ENCODE measurements at regions not wholly inside any gene's neighbourhood (a gene's known extent, or its start where the extent isn't known, plus 50 kb on each side); places are given as distances from the start of the nearest gene placed in this dataset.

DNA sequence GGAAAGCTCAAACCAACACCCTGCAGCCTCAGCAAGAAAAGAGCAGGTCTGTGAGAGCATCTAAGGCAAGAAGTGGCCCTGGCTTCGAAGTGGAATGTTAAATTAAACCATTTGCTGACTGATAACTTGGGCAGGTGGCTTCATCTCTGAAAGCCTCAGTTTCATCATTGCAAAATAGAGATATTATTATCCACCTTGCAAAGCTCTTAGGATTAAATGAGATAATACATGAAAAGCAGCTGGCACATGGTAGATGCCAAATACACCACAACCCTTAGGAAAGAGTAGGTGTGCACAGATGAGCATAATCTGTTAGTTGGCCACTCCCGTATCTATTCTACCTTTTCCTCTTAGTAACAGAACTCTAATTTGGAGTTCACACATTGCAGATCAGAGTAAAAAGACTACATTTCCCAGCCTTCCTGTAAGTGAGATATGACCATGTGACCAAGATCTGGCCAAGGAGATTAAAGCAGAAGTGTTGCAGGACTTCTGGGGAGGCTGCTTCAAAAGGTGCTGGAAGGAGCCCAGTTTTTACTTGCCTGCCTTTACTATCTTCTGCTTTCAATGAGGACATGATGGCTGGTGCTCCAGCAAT lies 288.7 kb downstream of the SOX9 start:
- no peak for DNase-seq (ENCODE audit: low read depth)

- no peak for DNase-seq (ENCODE audit: low read depth)
Measured at GRCh38 chr17:72411124-72411563, 290.3 kb downstream of the SOX9 start.

DNA sequence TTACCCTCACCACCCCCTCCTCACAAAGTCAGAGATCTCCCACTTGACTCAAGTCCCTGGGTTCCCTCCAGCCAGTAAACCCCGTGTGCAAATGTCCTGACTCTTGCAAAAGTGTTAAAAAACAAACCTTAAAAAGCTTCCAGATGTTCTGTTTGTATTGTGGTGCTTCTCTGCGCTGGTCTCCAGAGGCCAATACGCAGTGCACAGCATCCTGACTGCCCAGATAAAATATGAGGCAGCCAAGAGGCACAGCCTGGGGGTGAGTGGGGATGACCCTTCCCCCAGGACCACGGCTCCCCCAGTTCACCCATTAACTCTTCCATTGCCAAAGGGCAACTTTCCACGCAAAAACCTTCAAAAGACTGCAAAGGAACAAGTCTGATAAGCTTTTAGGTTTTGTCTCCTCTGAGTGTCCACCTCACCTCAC lies 291.8 kb downstream of the SOX9 start:
- no peak for DNase-seq (ENCODE audit: low read depth)

DNA sequence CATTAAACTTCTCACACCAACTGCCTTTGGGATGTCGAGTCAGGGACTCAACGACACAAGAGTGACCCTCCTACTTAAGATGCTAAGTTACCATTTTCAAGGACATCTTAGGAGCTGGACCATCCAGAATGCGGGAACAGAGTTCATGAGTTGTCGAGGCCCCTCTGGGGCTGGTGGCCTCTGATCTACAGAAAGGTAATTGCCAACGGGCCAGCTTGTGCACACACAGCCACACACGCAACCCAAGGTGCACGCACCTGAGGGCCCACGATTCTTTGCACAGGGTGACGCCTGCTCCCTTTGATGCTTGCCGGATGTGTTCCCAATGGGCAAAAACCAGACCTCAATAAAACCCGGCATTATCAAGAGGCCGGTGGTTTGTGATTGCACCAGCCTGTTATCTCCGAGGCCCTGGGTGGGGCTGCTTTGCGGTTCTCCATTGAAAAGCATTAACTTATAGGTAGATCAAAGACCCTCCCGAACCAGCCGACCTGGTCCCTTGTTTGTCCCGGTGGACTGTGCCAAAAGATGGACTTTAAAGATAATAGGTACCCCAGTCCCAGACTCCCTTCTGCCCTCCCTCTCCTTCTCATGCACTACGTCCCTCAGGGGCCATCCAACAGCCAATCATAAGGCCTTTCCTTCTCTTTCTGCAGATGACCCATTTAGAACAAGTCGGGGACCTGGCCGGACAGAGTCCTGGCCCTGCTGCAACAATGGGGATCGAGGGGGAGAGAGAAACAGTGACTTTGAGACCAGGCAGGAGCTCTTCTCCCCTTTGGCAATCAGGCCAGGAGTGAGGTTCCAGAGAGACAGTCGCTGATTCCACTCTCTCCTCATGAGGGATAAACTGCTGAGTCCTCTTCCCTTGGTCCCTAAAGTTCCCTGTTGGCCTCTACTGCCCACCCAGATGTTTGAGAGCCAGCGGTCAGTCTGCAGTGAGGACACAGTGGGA lies 292.5 kb downstream of the SOX9 start:
- no peak for DNase-seq (ENCODE audit: low read depth)

DNA sequence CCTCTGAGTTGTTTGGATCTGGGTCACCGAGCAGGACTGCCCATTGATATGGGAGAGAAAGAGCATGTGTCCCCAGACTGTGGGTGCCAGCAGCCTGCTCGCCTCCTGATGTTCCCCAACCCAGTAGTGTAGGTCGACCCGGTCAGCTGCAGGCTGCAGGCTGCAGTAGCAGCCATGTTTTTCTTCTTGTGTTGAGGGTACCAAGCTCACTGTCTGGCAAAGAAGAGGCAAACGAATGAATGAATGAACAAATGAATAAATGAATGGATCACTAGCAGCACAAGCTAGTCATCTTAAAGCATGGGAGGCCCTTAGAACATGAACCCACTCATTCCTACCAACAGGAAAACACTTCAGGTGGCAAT lies 293.2 kb downstream of the SOX9 start:
- no peak for DNase-seq (ENCODE audit: low read depth)

DNA sequence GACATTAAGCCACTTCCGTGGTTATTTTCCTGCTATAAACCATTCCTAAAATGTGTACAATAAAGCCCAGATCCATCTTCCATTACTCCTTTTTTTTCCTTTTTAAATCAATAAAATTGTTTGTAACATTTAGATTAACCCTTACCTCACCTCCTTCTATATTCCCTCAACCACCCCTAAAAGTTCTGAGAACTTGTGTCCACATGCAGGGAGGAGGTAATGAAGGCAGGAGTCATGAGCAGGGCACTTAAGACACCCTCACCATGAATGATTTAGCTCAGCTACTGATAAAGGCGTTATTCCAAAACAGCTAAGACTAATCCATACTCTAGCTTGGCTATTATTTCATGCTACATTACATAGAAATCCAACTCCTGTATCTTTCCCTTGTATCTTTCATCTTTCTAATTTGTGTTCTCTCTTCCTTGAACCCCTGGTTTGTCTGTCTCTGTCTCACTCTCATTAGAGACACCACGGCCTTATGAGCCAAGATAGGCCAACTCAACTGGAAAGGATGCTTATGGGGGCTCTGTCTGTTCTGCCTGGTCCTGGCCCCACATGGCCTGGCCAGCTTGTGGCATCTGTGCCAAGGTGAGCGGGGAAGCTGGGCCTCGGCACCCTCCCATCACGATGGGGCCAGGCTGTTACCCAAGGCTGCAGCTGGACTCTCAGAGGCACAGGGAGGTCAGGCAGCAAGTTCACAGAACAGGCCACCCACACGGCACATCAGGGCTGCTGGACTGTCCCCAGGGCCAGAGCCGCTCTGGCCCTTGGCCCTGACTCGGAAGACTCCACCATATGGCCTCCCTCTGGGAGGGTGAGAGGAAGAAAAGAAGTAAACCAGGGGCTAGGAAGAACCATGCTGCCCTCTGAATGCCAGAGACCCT lies 294.4 kb downstream of the SOX9 start:
- no peak for DNase-seq (ENCODE audit: low read depth)

DNA sequence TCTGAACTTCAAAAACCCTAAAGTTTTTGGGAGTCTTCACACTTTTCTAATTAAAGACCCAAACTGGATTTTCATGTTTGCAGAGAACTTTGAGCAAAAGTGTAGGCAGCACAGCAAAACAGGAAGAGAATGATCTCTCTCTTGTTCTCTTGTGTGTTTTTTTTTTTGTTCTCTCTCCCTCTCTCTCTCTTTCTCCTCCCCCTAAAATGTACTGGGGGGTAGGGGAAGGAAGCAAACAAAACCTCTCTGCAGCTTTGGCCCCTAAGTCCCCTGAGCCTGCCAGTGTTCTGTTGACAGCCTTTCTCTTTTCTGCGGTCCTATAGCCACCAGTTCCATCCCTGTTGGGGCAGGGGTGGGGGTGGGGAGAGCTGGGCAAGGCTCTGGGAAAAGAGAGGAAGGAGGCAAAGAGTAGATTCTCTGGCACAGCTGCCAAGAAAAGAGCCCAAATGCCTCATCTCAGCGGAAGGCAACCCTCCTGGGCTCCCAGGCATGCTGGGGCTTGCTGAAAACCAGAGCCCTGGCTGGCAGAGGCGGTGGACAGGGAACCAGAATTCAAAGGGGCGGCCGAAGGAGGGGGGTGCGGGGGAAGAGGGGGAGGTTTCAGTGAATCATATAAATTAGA lies 295.3 kb downstream of the SOX9 start:
- no peak for DNase-seq (ENCODE audit: low read depth)

DNA sequence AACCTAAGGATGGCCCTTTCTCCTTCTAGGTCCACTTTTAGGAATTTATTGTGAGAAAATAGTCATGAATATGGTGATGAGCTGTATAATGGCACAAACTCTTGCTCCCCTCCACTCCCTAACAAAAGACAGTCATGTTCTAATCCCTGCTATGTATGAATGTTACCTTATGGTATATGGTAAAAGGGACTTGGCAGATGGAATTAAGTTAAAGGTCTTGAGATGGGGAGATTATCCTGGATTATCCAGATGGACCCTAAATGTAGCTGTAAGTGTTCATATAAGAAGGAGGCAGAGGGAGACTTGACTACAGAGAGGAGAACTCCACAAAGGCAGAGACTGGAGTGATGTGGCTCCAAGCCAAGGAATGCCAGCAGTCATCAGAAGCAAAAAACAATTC lies 296.1 kb downstream of the SOX9 start:
- no peak for DNase-seq (ENCODE audit: low read depth)

DNA sequence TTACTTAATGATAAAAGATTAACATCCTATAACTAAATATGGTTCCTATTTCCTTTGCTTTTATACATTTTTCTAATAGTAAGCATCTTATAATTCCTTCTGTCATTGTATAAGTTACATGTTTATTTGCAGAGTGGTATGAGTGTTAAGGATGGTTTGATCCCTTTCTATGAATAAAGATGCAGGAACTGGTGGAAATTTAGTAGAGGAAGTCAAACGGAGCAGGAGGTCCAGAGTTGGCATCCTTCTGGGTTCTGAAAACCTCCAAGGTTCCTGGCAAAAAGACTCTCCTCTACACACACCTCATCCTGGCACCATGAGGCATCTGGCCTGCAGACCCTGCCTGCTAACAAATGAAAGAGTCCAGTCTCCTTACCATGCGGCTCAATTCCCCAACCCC lies 296.8 kb downstream of the SOX9 start:
- no peak for DNase-seq (ENCODE audit: low read depth)

- DNase-seq (ENCODE audit: low read depth), result no peak
Measured at GRCh38 chr17:72419866-72420774, 299.3 kb downstream of the SOX9 start.

DNA sequence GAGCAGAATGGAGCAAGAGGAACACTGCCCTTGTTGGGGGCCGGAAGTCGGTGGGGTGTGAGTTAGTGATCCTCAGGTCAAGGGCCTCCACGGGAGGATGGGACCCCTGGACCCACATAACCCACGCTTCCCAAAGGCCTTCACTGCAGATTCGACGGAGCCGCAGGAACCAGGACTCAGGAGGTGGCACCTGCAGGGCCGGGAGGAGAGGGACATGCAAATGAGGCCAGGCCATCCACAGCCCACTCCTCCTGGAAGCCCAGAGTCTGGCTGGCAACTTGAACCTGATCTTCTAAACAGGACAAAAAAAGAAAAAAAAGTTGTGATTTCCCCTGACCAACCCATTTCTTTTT lies 299.9 kb downstream of the SOX9 start:
- DNase-seq (ENCODE audit: low read depth), result no peak

GRCh38 chr17:72421128-72422092 lies 300.6 kb downstream of the SOX9 start:
- no peak for DNase-seq (ENCODE audit: low read depth)

- DNase-seq (ENCODE audit: low read depth), result no peak
Measured at GRCh38 chr17:72422204-72422504, 301.3 kb downstream of the SOX9 start.

DNA sequence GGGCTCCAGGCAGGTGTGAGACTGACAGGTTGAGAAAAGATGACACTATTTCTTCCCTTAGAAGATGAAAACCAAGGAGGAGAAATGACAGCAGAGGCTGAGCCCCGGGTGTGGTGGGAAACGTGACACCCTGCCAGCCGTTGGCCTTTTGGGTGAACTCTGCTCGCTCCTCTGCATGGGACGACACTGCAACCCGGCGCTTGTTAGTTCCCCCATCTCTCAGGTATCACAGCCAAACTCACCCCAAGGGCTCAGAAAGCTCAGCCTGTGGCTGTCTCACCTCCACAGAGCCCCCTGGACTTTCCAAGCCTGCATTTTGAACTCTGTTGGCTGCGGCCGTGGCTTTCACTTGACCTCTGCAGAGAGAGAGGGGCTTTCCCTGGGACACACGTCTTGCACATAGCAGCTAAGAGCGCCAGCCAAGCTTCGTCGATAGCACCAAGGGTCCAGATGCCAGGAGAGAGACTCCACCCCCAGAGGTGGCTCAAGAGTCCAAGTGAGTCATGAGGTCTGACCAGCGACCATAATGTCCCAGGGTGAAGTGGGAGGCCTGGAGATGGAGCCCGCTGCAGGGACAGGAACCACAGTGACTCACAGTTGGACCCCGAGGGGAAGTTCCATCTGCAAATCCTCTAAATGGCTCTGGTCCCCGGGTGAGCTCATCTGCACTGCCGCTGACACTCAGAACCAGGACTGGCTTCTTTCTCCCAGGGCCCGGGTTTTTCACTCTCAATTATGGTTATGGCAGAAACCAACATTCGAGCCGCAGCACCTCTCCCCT lies 301.9 kb downstream of the SOX9 start:
- no peak for DNase-seq (ENCODE audit: low read depth)

- no peak for DNase-seq (ENCODE audit: low read depth)
Measured at GRCh38 chr17:72423286-72423589, 302.4 kb downstream of the SOX9 start.

DNA sequence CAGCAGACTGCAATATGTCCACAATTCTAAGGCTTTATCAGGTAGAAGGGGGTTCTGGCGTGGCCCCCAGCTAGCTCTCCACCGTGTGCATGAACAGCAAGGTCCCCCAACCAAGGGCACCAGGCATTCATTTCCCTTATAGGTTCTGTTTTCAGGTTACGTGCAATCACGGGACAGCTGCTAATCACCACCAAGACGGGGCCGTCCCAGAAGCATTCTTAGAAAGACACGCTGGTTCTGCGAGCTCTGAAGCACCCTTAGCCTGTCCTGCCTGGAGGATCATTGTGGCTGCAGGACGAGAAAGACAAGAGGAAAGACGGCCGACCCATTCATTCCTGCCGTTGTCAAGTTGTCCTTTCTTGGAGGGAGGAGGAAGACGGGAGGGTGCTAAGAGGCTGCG lies 302.9 kb downstream of the SOX9 start:
- DNase-seq (ENCODE audit: low read depth), result no peak

GRCh38 chr17:72424505-72425117 lies 303.8 kb downstream of the SOX9 start:
- DNase-seq (ENCODE audit: low read depth), result no peak

DNA sequence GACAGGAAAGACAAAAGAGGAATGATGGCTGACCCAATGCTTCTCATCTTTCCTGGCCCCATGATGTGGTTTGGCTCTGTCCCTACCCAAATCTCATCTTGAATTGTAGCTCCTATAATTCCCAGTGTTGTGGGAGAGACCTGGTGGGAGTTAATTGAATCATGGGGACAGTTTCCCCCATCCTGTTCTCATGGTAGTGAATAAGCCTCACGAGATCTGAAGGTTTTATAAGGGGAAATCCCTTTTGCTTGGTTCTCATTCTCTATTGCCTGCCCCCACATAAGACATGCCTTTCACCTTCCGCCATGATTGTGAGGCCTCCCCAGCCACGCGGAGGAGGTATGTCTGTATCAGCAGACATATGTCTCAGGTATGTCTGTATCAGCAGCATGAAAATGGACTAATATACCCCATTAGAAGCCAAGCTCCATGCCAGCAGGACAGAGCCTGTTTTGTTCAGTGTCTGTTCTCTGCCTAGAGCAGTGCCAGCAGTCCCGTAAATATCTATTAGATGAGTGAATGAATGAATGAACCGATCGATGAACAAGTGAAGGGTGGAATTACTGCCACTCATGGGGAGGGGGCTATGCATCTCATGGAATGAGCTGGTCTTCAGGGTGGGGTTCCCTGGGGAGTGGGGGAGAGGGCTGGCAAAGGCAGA lies 304.4 kb downstream of the SOX9 start:
- DNase-seq (ENCODE audit: low read depth), result no peak

DNA sequence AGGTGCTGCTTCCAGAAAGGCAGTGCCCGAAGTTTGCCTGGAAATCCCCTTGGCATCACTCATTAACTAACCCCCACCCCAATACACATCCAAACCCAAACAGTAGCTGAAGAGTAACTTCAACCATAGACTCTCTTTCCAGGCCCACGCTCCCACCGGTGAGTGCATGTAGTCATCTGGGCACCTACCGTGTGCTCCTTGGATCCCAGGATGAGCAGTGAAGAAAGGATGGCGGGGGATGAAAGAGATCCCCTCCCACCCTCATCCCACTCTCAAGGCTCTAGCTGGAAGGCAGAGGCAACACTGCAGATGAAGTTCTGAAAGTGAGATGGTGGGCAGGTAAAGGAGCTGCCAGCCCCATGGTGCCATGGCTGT lies 305.0 kb downstream of the SOX9 start:
- DNase-seq (ENCODE audit: low read depth), result no peak
